ENCODE measurements at regions not wholly inside any gene's neighbourhood (a gene's known extent, or its start where the extent isn't known, plus 50 kb on each side); places are given as distances from the start of the nearest gene placed in this dataset.

DNA sequence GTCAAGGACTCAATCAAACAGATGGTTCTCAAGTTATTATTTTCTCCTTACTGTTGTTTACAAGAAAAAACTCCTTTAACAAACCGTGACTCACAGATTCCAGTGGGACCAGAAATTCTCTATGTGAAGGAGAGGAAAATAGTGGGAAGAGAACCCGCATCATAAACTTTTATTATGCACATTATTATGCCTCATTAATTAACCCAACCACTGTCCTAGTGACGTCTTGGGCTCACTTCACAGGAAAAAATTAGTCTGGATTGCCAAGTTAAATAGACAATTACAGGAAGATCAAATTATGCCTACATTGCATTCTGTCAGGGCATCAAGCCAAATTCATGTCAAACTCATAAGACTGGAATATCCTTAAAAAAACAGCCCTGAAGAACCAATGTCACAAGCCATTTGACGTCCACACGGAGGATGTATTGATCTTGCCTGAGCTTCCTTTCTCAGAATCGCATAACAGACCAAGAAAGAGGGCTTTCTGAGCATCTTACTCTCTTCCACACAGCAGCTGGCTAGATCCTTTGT lies 347.8 kb downstream of the DUSP10 start:
- no peaks in the 10 kb centered on the region for H3K9me3 ChIP-seq
- H3K27ac ChIP-seq, result no peak overlapping the region
- TF ChIP-seq, protein P1, sequence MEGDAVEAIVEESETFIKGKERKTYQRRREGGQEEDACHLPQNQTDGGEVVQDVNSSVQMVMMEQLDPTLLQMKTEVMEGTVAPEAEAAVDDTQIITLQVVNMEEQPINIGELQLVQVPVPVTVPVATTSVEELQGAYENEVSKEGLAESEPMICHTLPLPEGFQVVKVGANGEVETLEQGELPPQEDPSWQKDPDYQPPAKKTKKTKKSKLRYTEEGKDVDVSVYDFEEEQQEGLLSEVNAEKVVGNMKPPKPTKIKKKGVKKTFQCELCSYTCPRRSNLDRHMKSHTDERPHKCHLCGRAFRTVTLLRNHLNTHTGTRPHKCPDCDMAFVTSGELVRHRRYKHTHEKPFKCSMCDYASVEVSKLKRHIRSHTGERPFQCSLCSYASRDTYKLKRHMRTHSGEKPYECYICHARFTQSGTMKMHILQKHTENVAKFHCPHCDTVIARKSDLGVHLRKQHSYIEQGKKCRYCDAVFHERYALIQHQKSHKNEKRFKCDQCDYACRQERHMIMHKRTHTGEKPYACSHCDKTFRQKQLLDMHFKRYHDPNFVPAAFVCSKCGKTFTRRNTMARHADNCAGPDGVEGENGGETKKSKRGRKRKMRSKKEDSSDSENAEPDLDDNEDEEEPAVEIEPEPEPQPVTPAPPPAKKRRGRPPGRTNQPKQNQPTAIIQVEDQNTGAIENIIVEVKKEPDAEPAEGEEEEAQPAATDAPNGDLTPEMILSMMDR (IDR thresholded peaks at IDR 0.05), result no peak
- no peaks in the 10 kb centered on the region for H3K36me3 ChIP-seq
- H3K4me3 ChIP-seq, result no peak overlapping the region
- H3K9ac ChIP-seq (ENCODE audit: low read depth in 2 of 2, low read length in 2 of 2), result no peak overlapping the region
- no peak for DNase-seq
- no peaks in the 10 kb centered on the region for H3K4me1 ChIP-seq
- intact Hi-C loops (cut with DNase I), result no loop called here
- no peaks in the 10 kb centered on the region for H3K27me3 ChIP-seq

DNA sequence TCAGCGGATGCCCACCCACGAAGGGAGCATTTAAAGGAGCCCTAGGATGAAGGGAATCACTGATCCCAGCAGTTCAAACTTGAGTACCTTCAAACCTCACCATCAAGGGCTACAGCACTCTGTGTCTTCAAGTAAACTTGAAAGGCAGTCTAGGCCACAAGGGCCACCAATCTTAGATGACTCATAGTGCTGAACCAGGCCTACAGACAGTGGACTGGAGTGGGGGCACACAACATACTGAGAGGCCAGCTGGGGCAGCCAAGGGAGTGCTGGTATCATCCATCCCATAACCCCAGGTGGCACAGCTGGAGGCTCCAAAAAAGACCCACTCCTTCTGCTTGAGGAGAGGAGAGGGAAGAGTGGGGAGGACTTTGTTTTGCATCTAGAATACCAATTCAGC lies 345.4 kb downstream of the DUSP10 start:
- no peak overlapping the region for H3K27ac ChIP-seq
- no peaks in the 10 kb centered on the region for H3K27me3 ChIP-seq
- H3K9ac ChIP-seq (ENCODE audit: low read depth in 2 of 2, low read length in 2 of 2), result no peak overlapping the region
- no peaks in the 10 kb centered on the region for H3K4me1 ChIP-seq
- TF ChIP-seq, protein P1 (IDR thresholded peaks at IDR 0.05), result no peak
- H3K4me3 ChIP-seq, result no peak overlapping the region
- intact Hi-C loops (cut with DNase I), result no loop called here
- H3K9me3 ChIP-seq, result no peaks in the 10 kb centered on the region
- no peak for DNase-seq
- H3K36me3 ChIP-seq, result no peaks in the 10 kb centered on the region

DNA sequence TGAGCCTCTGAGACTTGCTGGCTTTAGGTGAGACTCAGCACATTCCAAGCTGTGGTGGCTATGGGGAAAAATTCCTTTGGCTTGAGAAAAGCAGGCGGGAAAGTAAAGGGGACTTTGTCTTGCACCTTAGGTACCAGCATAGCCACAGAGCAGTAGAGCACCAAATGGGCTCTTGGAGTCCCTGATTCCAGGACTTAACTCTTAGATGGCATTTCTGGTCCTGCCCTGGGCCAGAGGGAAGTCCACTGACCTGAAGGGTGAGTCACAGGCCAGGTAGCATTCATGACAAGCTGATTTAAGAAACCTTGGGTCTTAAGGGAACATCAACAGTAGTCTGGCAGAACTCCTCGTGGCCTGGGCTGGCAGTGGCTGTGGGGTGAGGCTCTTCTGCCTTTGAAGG lies 344.7 kb downstream of the DUSP10 start:
- H3K9me3 ChIP-seq, result no peaks in the 10 kb centered on the region

DNA sequence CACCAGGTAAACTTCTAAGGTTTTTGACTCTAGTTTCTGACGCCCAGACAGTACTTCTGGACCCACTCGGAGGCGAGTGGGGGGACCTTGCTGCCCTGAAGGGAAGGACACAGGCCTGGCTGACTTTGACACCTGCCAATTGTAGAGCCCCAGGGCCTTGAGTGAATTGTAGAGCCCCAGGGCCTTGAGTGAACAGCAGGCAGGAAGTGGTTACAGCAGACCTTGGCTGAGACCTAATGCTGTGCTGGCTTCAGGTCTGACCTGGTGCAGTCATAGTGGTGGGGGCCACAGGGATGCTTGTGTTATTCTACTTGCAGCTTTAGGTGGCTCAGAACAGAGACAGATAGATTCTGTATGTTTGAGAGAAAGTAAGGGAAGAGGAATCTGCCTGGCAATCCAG lies 344.3 kb downstream of the DUSP10 start:
- H3K4me1 ChIP-seq, result no peaks in the 10 kb centered on the region
- DNase-seq, result no peak
- H3K36me3 ChIP-seq, result no peaks in the 10 kb centered on the region
- intact Hi-C loops (cut with DNase I), result no loop called here
- H3K27me3 ChIP-seq, result no peaks in the 10 kb centered on the region
- TF ChIP-seq, protein P1 (IDR thresholded peaks at IDR 0.05), result no peak
- no peak overlapping the region for H3K27ac ChIP-seq
- no peak overlapping the region for H3K9ac ChIP-seq (ENCODE audit: low read depth in 2 of 2, low read length in 2 of 2)
- H3K4me3 ChIP-seq, result no peak overlapping the region
- H3K9me3 ChIP-seq, result no peaks in the 10 kb centered on the region

More for the DNA sequence above, 344.7 kb downstream of the DUSP10 start:
- no peak overlapping the region for H3K9ac ChIP-seq (ENCODE audit: low read depth in 2 of 2, low read length in 2 of 2)
- DNase-seq, result no peak
- no peak overlapping the region for H3K27ac ChIP-seq
- intact Hi-C loops (cut with DNase I), result no loop called here
- TF ChIP-seq, protein P1 (IDR thresholded peaks at IDR 0.05), result no peak
- no peaks in the 10 kb centered on the region for H3K27me3 ChIP-seq
- H3K36me3 ChIP-seq, result no peaks in the 10 kb centered on the region
- no peaks in the 10 kb centered on the region for H3K4me1 ChIP-seq
- no peak overlapping the region for H3K4me3 ChIP-seq

DNA sequence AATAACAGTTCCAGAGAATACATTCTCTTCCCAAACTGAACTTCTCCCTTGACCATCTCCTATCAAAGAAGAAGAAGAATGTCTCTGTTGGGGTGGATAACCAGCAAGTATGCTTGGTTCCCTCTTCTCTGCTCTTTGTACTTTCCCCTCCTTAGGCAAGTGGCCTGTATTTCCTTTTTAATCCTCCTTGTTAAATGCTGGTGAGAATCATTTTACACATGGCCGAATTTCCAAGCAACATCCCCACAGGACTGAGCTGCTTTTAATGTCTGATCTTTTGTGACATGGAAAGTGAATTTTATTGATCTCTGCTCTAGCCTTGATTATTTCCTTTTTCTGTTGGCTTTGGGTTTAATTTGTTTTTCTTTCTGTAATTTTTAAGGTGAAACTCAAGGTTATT lies 336.7 kb downstream of the DUSP10 start:
- intact Hi-C loops (cut with DNase I), result no loop called here
- no peak overlapping the region for H3K4me3 ChIP-seq
- no peak for DNase-seq
- H3K9ac ChIP-seq (ENCODE audit: low read depth in 2 of 2, low read length in 2 of 2), result no peak overlapping the region
- TF ChIP-seq, protein P1 (IDR thresholded peaks at IDR 0.05), result no peak
- H3K4me1 ChIP-seq, result no peaks in the 10 kb centered on the region
- no peaks in the 10 kb centered on the region for H3K36me3 ChIP-seq
- H3K27ac ChIP-seq, result no peak overlapping the region
- H3K27me3 ChIP-seq, result no peaks in the 10 kb centered on the region
- no peaks in the 10 kb centered on the region for H3K9me3 ChIP-seq
